GM19043 (cell line): ENCODE measurements at regions not wholly inside any gene's neighbourhood (a gene's known extent, or its start where the extent isn't known, plus 50 kb on each side); places are given as distances from the start of the nearest gene placed in this dataset.
"Not testable (repeated sequence)": the region's sequence is repeated elsewhere in the genome, so short reads cannot be mapped to it uniquely, and the experiment has no call there.

Experiments
- ATAC-seq: cut with Tn5 transposase; IDR thresholded peaks from one replicate; pipeline ENCODE4 v1.9.1; 2021; ENCODE audit warnings: low read depth; ENCODE audit not compliant: unreplicated experiment

GRCh38 chr4:81694176-81694913 is 222.6 kb upstream of the RASGEF1B start:
- ATAC-seq, result no peak

DNA sequence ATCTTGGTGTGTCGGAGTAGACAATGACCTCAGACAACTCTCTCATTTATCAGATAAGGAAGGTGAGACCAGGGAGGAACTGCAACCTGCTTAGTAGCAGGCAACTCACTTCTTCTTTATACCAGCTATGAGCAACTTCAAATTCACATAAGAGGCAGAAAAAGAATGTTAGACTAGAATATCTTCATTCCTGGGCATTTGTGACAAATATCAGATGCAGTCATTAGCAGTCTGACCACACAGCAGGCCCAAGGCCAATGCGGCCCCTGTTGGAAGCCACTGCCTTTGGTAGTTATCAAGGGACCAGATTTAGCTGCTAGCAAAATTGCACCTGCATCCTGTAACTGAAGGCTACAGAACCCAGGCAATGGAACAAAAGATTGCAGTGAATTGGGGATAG is 219.2 kb upstream of the RASGEF1B start:
- ATAC-seq, result no peak

- no peak for ATAC-seq
These were observed 216.4 kb upstream of the RASGEF1B start for GRCh38 chr4:81688085-81688484.

GRCh38 chr4:81687471-81687870 is 215.8 kb upstream of the RASGEF1B start:
- ATAC-seq, result no peak

- ATAC-seq, result no peak
These were observed 213.4 kb upstream of the RASGEF1B start for GRCh38 chr4:81685104-81685503.

DNA sequence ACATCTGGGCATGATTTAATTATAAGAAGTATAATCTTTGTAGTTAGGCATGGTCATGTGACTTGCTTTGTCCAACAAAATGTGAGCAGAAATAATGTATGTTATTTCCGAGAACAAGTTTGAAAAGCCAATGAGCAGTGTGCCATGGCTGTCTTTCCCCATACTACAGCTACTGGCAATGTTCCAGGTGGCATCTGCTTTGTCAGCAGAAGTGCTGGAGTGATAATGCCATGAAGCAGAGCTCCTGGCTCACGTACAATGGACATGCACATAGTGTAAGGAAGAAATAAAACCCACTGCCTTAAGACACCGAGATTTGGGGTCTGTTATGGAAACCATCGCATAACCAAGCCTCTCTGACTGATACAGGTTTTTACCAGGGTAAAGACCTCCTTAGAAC is 212.6 kb upstream of the RASGEF1B start:
- ATAC-seq, result no peak

GRCh38 chr4:81682492-81682891 is 210.8 kb upstream of the RASGEF1B start:
- no peak for ATAC-seq

DNA sequence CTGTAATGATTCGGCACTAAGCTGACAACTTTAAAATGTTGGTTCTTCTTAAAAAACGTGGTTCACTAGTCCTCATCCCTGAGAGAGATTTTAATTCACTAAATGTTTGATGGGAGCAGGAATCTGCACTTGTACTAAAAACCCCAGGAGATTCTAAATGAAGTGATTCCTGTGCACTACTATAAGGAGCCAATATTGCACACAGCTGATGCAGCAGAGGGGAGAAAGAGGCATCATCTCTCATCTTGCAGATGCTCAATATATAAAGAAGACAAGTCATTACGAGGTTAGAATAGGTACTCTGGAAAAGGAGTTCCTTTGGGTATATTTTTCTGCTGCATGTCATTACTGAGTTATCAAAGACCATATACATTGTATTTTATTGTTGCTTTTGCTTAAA is 207.6 kb upstream of the RASGEF1B start:
- no peak for ATAC-seq

DNA sequence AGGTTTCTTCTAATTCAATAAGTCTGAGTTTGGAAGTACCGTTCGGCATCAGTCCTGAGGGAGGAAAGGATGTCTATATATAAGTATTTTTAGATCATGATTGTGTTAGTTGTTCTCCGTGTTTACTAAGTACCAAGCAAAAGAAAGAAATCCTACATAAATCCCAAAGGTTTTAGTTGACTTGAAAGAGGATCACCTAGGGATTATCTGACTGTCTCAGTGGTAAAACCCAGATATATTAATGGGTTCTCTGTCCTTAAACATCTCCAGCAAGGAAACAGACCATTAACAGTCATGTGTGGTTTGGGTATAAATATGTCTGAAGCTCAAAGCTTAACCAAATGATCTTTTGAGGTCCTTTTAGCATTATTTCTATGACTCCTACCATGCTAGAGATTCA is 207.1 kb upstream of the RASGEF1B start:
- no peak for ATAC-seq

GRCh38 chr4:81676537-81676936 is 204.8 kb upstream of the RASGEF1B start:
- ATAC-seq, result no peak

DNA sequence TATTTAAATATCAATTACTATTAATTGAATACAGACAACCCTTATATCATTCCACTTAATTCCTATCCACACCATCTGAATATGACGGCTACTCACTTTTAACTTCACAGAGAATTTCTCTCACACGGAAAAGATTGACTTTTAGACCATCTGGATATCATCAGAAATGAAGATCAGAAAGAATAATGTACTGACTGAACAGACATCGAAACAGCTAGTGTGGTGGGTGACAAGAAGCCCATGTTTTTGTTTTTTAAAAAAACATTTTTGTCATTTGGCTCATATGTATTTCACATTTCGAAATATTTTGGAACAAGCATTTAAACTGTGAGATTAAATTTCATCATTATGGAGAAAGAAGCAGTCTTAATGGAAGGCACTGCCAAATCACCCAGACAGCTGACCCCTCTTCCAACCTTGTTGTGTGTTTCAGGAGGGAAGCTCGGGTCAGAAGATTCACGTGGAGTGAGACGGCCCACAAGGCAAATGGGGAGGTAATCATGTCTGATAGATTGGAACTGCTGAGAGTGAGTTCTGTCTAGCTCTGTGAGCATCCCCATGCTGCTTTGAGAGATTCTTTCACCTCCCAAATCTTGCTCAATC is 204.2 kb upstream of the RASGEF1B start:
- ATAC-seq, result no peak

DNA sequence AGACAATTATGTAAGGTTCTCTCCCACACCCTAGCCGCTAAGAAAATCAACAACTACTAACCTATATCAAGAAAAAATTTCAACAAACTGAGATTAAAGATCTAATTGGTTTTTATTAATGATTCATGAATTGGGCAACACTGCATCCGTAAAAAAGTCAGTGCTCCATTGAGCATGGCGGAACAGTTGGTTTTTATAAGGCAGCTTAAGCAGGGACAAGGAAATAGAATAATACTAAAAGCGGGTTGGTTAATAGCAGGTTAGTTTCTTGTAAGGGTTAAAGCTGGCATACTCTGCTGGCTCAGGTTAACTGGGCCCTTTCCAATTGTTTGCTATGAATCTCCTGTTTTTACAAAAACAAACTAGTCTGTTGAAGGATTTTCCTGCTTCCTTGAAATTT is 202.3 kb upstream of the RASGEF1B start:
- no peak for ATAC-seq

DNA sequence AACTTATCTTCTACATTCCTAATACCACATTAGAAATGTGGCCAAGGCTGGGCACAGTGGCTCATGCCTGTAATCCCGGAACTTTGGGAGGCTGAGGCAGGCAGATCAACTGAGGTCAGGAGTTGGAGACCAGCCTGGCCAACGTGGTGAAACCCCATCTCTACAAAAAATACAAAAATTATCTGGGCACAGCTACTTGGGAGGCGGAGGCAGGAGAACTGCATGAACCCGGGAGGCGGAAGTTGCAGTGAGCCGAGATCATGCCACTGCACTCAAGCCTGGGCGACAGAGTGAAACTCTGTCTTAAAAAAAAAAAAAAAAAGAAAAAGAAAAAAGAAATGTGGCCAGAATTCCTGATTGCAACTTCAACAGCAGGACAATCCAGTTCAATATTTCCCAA is 196.6 kb upstream of the RASGEF1B start:
- ATAC-seq, result not testable (repeated sequence)

GRCh38 chr4:81667539-81667938 is 195.8 kb upstream of the RASGEF1B start:
- ATAC-seq, result no peak

GRCh38 chr4:81666491-81666890 is 194.8 kb upstream of the RASGEF1B start:
- ATAC-seq, result no peak

DNA sequence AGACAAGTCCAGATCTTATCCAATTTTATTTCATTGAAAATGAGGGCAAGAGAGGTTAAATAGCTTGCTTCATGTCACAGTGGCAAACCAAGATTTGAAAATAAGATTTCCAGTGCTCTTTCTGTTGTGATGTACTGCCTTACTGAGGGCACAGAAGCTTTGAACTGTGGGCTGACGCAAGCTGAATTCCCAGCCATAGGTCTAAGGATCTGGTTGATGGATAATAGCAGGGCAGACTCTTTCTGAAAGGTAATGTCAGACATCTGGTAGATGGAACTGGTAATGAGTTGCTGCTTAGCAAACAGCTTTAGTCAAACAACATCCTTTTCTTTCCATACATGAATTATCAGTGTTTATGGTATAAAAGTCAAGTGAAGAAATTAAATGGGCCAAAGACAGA is 193.9 kb upstream of the RASGEF1B start:
- no peak for ATAC-seq

DNA sequence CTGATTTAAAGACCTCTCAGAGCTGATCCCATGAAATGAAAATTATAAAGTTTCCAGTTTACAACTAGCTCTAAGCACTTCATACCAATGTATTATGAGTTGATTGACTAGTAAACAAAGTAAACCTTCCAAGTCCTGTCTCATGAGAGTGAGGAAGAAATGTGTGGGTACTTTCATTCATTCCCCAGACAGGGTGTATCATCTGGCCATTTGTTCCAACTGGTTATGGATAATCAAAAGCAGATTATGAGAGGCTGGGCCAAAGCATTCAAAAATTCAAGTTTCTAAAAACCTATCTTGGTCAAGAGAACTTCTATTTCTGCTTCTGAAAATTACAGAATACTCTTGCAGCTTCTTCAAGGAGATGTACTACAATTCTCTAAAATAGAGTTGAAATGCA is 193.3 kb upstream of the RASGEF1B start:
- ATAC-seq, result no peak

DNA sequence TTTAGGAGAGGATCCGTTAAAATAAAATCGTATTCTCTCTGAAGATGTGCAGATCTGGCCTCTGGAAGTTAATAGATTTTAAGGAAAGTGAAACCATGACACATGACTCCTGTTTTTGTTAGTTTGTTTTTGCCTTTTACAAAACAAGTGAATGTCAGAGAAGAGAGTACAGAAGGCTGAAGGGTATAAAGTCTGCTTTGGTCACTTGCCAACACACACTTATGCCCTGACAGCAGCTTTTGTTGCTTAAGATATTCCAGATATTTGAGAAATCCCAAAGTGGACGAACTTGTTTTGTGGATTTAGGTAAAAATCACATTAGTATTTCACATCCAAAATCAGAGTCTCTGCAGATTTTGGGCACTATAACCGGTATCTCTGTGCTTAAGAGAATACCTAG is 192.4 kb upstream of the RASGEF1B start:
- ATAC-seq, result no peak

DNA sequence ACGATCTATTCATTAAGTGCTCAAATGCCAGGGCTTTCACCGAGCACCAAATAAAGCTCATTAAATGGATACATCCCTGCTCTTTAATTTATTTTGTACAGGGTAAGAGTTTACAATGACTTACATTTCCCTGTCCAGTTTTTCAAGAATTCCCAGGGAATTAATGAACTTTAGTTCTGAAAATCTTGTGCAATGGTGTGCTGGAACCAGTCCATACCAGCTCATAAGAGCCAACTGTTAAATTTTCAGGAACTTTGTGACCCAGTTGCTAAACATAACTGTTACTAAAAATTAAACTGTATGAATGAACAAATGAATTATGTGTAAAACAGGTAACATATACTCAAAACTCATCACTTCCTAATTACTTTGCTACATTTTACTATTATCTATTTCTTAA is 191.7 kb upstream of the RASGEF1B start:
- no peak for ATAC-seq

GRCh38 chr4:81659051-81659450 is 187.3 kb upstream of the RASGEF1B start:
- ATAC-seq, result no peak

DNA sequence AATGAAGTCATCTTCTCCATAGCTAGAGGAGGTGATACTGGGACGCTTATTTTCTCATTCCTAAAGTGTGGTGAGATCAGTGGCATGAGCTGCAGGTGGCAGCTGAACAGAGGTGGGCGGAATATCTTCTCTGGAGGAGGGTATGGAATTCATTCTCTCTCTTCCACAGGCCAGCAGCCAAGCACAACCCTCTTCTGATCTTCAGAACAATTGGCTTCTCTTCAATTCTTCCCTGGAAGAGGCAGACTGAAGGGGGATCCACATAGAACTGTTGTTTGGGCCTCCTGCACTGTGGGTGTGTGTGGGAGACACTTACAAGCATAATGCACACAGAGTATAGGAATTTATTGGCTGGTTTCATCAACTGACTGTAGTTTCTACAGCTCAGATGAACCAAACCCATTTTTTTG is 180.4 kb upstream of the RASGEF1B start:
- ATAC-seq, result no peak

DNA sequence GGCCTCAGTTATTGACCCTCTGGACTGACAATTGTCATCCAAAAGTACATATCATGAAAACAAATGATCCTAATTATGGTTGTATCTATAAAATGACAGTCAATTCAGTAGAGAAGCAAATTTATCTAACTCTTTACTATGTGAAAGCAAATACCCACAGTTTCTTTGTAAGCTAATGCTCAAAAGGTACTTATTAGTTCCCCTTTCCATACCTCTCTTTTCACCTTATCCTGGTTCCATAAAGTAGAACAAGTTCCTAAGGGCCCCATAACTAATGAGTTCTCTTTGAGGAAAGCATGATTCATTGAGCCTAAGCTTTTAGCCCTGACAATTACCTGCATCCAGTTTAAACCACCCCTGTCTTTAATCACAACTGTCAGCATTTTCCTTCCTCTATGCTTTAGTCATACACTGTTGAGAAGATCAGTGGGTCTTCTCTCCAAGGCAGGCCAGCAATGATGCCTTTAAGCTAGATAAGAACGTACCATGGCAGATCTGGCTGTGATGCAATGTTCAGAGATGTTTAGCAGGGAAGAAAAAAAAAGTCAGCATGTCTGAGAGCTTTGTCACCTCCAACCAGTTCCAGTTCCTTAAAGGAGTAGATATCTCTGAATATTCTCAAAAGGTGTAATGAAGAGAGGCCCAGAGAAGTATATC is 179.7 kb upstream of the RASGEF1B start:
- no peak for ATAC-seq
